Stimulated activated effector memory CD8-positive, alpha-beta T cell treated with anti-CD3 and anti-CD28 coated beads, Interleukin-12 subunit alpha, Interleukin-12 subunit beta, amount 100 ng/mL, for 72 hours (primary cell): ENCODE measurements at regions not wholly inside any gene's neighbourhood (a gene's known extent, or its start where the extent isn't known, plus 50 kb on each side); places are given as distances from the start of the nearest gene placed in this dataset.
A peak's percentile ranks its signal among the peaks of the same experiment; 100 is the strongest.
"Not testable (repeated sequence)": the region's sequence is repeated elsewhere in the genome, so short reads cannot be mapped to it uniquely, and the experiment has no call there.

Experiments used
- ATAC-seq: fragments of 150-1000 bp; cut with Tn5 transposase; 2 replicates; pipeline ENCODE4 v1.10.0; 2021
- DNase-seq, 2 donors: peaks; one replicate each; pipeline ENCODE4 v3.0.0; 2021 to 2022; ENCODE audit warnings: low spot score in 2 of 2
- H3K27ac Mint-ChIP-seq: one replicate; pipeline ENCODE4 v1.8.0; 2022; ENCODE audit warnings: mild to moderate bottlenecking, mixed read lengths
- H3K36me3 Mint-ChIP-seq: one replicate; pipeline ENCODE4 v1.8.0; 2022; ENCODE audit warnings: mild to moderate bottlenecking, mixed read lengths
- H3K4me1 Mint-ChIP-seq: one replicate; pipeline ENCODE4 v1.8.0; 2022; ENCODE audit warnings: mixed read lengths
- H3K4me3 Mint-ChIP-seq: one replicate; pipeline ENCODE4 v1.8.0; 2022; ENCODE audit warnings: mild to moderate bottlenecking, mixed read lengths
- H3K9me3 Mint-ChIP-seq: one replicate; pipeline ENCODE4 v1.8.0; 2022; ENCODE audit warnings: mixed read lengths

DNA sequence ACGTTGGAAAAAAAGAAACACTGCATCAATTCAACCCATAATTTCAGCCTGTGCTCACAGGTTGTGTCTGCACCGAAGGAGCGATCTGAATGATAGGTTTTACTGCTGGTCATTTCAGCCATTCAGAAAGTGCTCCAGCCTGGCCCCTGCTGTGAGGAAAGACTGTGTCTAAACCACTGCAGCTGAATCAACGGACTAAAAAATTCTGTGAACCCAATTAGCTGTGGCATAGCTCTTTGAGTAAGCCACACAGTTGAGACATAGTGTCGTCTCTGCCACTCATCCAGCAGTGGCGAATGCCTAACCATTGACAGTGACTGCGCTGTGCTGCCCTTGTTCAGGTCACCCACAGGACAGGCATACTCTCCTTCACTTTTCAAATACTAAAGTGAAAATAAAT lies 179.8 kb downstream of the COG6 start:
- H3K9me3 Mint-ChIP-seq: no peaks in the 10 kb centered on the region
- no peak overlapping the region for H3K27ac Mint-ChIP-seq
- no peaks in the 10 kb centered on the region for H3K36me3 Mint-ChIP-seq
- ATAC-seq: no peak
- H3K4me1 Mint-ChIP-seq: no peaks in the 10 kb centered on the region
- H3K4me3 Mint-ChIP-seq: no peak overlapping the region
- DNase-seq: no peak

DNA sequence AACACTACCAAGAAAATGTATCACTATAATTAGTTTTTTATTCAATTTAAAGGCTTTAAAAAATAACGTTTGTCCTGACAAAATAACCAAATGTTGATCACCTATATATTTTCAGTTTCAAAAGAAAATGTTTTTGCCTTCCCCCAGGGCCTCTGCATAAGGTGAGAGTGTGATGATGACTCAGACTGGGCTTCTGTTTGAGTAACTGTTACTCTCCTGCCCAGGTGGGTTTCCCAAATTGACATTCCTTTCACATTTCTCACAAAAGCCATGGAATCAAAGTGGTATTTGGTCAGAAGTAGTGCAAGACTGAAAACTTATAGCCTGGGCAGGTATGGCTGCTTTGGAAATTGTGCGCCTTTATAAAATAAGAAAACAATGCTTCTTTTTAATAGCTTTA lies 180.6 kb downstream of the COG6 start:
- H3K9me3 Mint-ChIP-seq: no peaks in the 10 kb centered on the region
- H3K27ac Mint-ChIP-seq: no peak overlapping the region
- DNase-seq (no peak), ATAC-seq (no peak)
- no peak overlapping the region for H3K4me3 Mint-ChIP-seq
- no peaks in the 10 kb centered on the region for H3K36me3 Mint-ChIP-seq
- H3K4me1 Mint-ChIP-seq: no peaks in the 10 kb centered on the region

DNA sequence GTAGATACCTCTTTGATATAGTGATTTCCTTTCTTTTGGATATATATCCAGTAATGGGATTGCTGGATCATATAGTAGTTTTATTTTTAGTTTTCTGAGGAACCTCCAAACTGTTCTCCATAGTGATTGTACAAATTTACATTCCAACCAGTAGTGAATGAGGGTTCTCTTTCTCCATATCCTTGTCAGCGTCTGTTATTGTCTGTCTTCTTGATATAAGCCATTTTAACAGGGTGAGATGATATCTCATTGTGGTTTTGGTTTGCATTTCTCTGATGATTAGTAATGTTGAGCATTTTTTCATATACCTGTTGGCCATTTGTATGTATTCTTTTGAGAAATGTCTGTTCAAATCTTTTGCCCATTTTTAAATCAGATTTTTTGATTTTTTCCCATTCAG lies 182.4 kb downstream of the COG6 start:
- H3K27ac Mint-ChIP-seq, H3K4me1 Mint-ChIP-seq, H3K4me3 Mint-ChIP-seq, ATAC-seq, H3K9me3 Mint-ChIP-seq, DNase-seq, H3K36me3 Mint-ChIP-seq: not testable (repeated sequence)

GRCh38 chr13:39840201-39840600 lies 184.7 kb downstream of the COG6 start:
- no peak overlapping the region for H3K27ac Mint-ChIP-seq
- no peaks in the 10 kb centered on the region for H3K36me3 Mint-ChIP-seq
- no peaks in the 10 kb centered on the region for H3K9me3 Mint-ChIP-seq
- H3K4me1 Mint-ChIP-seq: no peaks in the 10 kb centered on the region
- no peak for DNase-seq
- no peak for ATAC-seq
- no peak overlapping the region for H3K4me3 Mint-ChIP-seq

- ATAC-seq (no peak), DNase-seq (no peak)
- Mint-ChIP-seq H3K27ac (no peak overlapping the region), H3K4me1 (no peaks in the 10 kb centered on the region), H3K4me3 (no peak overlapping the region), H3K36me3 (no peaks in the 10 kb centered on the region), H3K9me3 (peaks cover 7% of the 10 kb centered on the region)
Observed at GRCh38 chr13:39847336-39847735, 191.9 kb downstream of the COG6 start.

GRCh38 chr13:39855236-39855635 lies 199.8 kb downstream of the COG6 start:
- no peak for DNase-seq
- Mint-ChIP-seq H3K4me3 (no peak overlapping the region), H3K9me3 (peaks cover 13% of the 10 kb centered on the region), H3K4me1 (no peaks in the 10 kb centered on the region), H3K36me3 (no peaks in the 10 kb centered on the region), H3K27ac (no peak overlapping the region)
- no peak for ATAC-seq

GRCh38 chr13:39856714-39857113 lies 201.3 kb downstream of the COG6 start:
- ATAC-seq (no peak), DNase-seq (no peak)
- Mint-ChIP-seq H3K4me3 (no peak overlapping the region), H3K36me3 (no peaks in the 10 kb centered on the region), H3K4me1 (no peaks in the 10 kb centered on the region), H3K27ac (no peak overlapping the region), H3K9me3 (peaks cover 7% of the 10 kb centered on the region)

- no peaks in the 10 kb centered on the region for H3K9me3 Mint-ChIP-seq
- H3K27ac Mint-ChIP-seq: no peak overlapping the region
- no peaks in the 10 kb centered on the region for H3K36me3 Mint-ChIP-seq
- ATAC-seq (no peak), DNase-seq (no peak)
- no peaks in the 10 kb centered on the region for H3K4me1 Mint-ChIP-seq
- no peak overlapping the region for H3K4me3 Mint-ChIP-seq
Observed at GRCh38 chr13:39858794-39859193, 203.3 kb downstream of the COG6 start.

- DNase-seq: no peak
- ATAC-seq: no peak
- no peaks in the 10 kb centered on the region for H3K4me1 Mint-ChIP-seq
- no peaks in the 10 kb centered on the region for H3K36me3 Mint-ChIP-seq
- H3K9me3 Mint-ChIP-seq: no peaks in the 10 kb centered on the region
- H3K27ac Mint-ChIP-seq: no peak overlapping the region
- H3K4me3 Mint-ChIP-seq: no peak overlapping the region
Observed at GRCh38 chr13:39859898-39860297, 204.4 kb downstream of the COG6 start.

- Mint-ChIP-seq H3K4me1 (no peaks in the 10 kb centered on the region), H3K36me3 (no peaks in the 10 kb centered on the region), H3K4me3 (no peak overlapping the region), H3K27ac (no peak overlapping the region), H3K9me3 (no peaks in the 10 kb centered on the region)
- DNase-seq: no peak
- no peak for ATAC-seq
Observed at GRCh38 chr13:39862900-39863299, 207.4 kb downstream of the COG6 start.

- DNase-seq (no peak), ATAC-seq (no peak)
- H3K36me3 Mint-ChIP-seq: no peaks in the 10 kb centered on the region
- H3K27ac Mint-ChIP-seq: no peak overlapping the region
- no peak overlapping the region for H3K4me3 Mint-ChIP-seq
- no peaks in the 10 kb centered on the region for H3K4me1 Mint-ChIP-seq
- H3K9me3 Mint-ChIP-seq: no peaks in the 10 kb centered on the region
Observed at GRCh38 chr13:39864221-39864620, 208.8 kb downstream of the COG6 start.

DNA sequence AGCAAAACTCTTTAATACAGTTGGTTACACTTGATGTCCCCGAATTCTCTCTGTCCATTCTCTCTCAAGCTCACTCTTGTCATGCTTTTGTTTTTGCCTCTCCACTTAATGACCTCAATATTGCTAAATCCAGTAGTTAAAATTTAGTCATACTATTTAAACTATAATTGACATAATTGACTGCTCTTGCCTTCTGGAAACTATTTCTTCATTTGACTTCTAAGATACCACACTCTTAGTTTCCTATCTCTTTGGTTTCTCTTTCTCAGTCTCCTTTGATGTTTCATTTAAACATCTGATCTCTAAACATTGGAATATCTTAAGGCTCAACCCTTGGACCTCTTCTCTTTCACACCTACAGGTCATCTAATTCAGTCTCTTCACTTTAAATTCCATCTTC lies 211.3 kb downstream of the COG6 start:
- DNase-seq: no peak
- H3K9me3 Mint-ChIP-seq: no peaks in the 10 kb centered on the region
- no peaks in the 10 kb centered on the region for H3K4me1 Mint-ChIP-seq
- no peak overlapping the region for H3K27ac Mint-ChIP-seq
- ATAC-seq: peak; percentile 36
- no peak overlapping the region for H3K4me3 Mint-ChIP-seq
- no peaks in the 10 kb centered on the region for H3K36me3 Mint-ChIP-seq

- H3K4me3 Mint-ChIP-seq: no peak overlapping the region
- no peaks in the 10 kb centered on the region for H3K4me1 Mint-ChIP-seq
- no peak for ATAC-seq
- H3K27ac Mint-ChIP-seq: no peak overlapping the region
- H3K9me3 Mint-ChIP-seq: no peaks in the 10 kb centered on the region
- DNase-seq: no peak
- no peaks in the 10 kb centered on the region for H3K36me3 Mint-ChIP-seq
Observed at GRCh38 chr13:39867807-39868206, 212.3 kb downstream of the COG6 start.

GRCh38 chr13:39870197-39870747 lies 214.8 kb downstream of the COG6 start:
- Mint-ChIP-seq H3K4me1 (no peaks in the 10 kb centered on the region), H3K36me3 (no peaks in the 10 kb centered on the region), H3K27ac (no peak overlapping the region), H3K4me3 (no peak overlapping the region), H3K9me3 (no peaks in the 10 kb centered on the region)
- DNase-seq: no peak
- no peak for ATAC-seq

GRCh38 chr13:39874331-39875053 lies 219.0 kb downstream of the COG6 start:
- no peaks in the 10 kb centered on the region for H3K36me3 Mint-ChIP-seq
- no peak overlapping the region for H3K4me3 Mint-ChIP-seq
- no peaks in the 10 kb centered on the region for H3K4me1 Mint-ChIP-seq
- no peak for DNase-seq
- no peak for ATAC-seq
- H3K27ac Mint-ChIP-seq: no peak overlapping the region
- H3K9me3 Mint-ChIP-seq: no peaks in the 10 kb centered on the region

GRCh38 chr13:39875111-39875987 lies 219.9 kb downstream of the COG6 start:
- DNase-seq (no peak), ATAC-seq (no peak)
- Mint-ChIP-seq H3K4me1 (no peaks in the 10 kb centered on the region), H3K36me3 (no peaks in the 10 kb centered on the region), H3K4me3 (no peak overlapping the region), H3K27ac (no peak overlapping the region), H3K9me3 (no peaks in the 10 kb centered on the region)
